ENCODE measurements at regions not wholly inside any gene's neighbourhood (a gene's known extent, or its start where the extent isn't known, plus 50 kb on each side); places are given as distances from the start of the nearest gene placed in this dataset.

GRCh38 chr2:64792995-64793639, 139.4 kb upstream of the SERTAD2 start:
- WGBS (ENCODE audit: insufficient coverage): 93% methylated on average over 5 of the region's 5 CpGs
- no peaks in the 10 kb centered on the region for H3K4me1 Mint-ChIP-seq
- no peak overlapping the region for H3K4me3 ChIP-seq (ENCODE audit: low read length)
- no peak for TF ChIP-seq CTCF (IDR thresholded peaks at IDR 0.05)
- intact Hi-C loops (cut with micrococcal nuclease): no loop called here
- H3K9me3 Mint-ChIP-seq: no peaks in the 10 kb centered on the region
- H3K4me3 Mint-ChIP-seq: no peak overlapping the region
- H3K36me3 Mint-ChIP-seq: no peaks in the 10 kb centered on the region
- H3K27me3 Mint-ChIP-seq (ENCODE audit: low read depth in 2 of 2): peaks cover 0 to 2% of the 10 kb centered on the region in 2 donors
- no peaks in the 10 kb centered on the region for H3K9me3 ChIP-seq (ENCODE audit: control insufficient read depth, insufficient read depth, low read length)
- no peak for DNase-seq
- no peaks in the 10 kb centered on the region for H3K27me3 ChIP-seq (ENCODE audit: control insufficient read depth, insufficient read depth, low read length)
- no peaks in the 10 kb centered on the region for H3K36me3 ChIP-seq (ENCODE audit: control insufficient read depth, insufficient read depth, low read length)
- no peak overlapping the region for H3K27ac ChIP-seq (ENCODE audit: low read length)
- no peaks in the 10 kb centered on the region for H3K4me1 ChIP-seq (ENCODE audit: control insufficient read depth, insufficient read depth, low read length)
- no peak for ATAC-seq
- H3K27ac Mint-ChIP-seq: no peak overlapping the region

- Mint-ChIP-seq H3K4me3 (no peak overlapping the region), H3K36me3 (no peaks in the 10 kb centered on the region), H3K9me3 (no peaks in the 10 kb centered on the region), H3K27me3 (ENCODE audit: low read depth in 2 of 2) (peaks cover 0 to 2% of the 10 kb centered on the region in 2 donors), H3K4me1 (no peaks in the 10 kb centered on the region), H3K27ac (no peak overlapping the region)
- H3K36me3 ChIP-seq (ENCODE audit: control insufficient read depth, insufficient read depth, low read length): no peaks in the 10 kb centered on the region
- DNase-seq (no peak), ATAC-seq (no peak)
- H3K4me1 ChIP-seq (ENCODE audit: control insufficient read depth, insufficient read depth, low read length): no peaks in the 10 kb centered on the region
- 82% methylated on average over 1 of the region's 1 CpG for WGBS (ENCODE audit: insufficient coverage)
- no peaks in the 10 kb centered on the region for H3K27me3 ChIP-seq (ENCODE audit: control insufficient read depth, insufficient read depth, low read length)
- no peak overlapping the region for H3K27ac ChIP-seq (ENCODE audit: low read length)
- intact Hi-C loops (cut with micrococcal nuclease): no loop called here
- H3K9me3 ChIP-seq (ENCODE audit: control insufficient read depth, insufficient read depth, low read length): no peaks in the 10 kb centered on the region
- no peak for TF ChIP-seq CTCF (IDR thresholded peaks at IDR 0.05)
- no peak overlapping the region for H3K4me3 ChIP-seq (ENCODE audit: low read length)
Observed at GRCh38 chr2:64793701-64794100, 140.0 kb upstream of the SERTAD2 start.

- no peaks in the 10 kb centered on the region for H3K4me1 Mint-ChIP-seq
- TF ChIP-seq CTCF (IDR thresholded peaks at IDR 0.05): no peak
- intact Hi-C loops (cut with micrococcal nuclease): no loop called here
- no peaks in the 10 kb centered on the region for H3K9me3 Mint-ChIP-seq
- 89% methylated on average over 4 of the region's 6 CpGs for WGBS (ENCODE audit: insufficient coverage)
- H3K27ac Mint-ChIP-seq: no peak overlapping the region
- no peak overlapping the region for H3K27ac ChIP-seq (ENCODE audit: low read length)
- no peak overlapping the region for H3K4me3 ChIP-seq (ENCODE audit: low read length)
- no peaks in the 10 kb centered on the region for H3K9me3 ChIP-seq (ENCODE audit: control insufficient read depth, insufficient read depth, low read length)
- no peaks in the 10 kb centered on the region for H3K36me3 ChIP-seq (ENCODE audit: control insufficient read depth, insufficient read depth, low read length)
- DNase-seq (no peak), ATAC-seq (no peak)
- no peaks in the 10 kb centered on the region for H3K4me1 ChIP-seq (ENCODE audit: control insufficient read depth, insufficient read depth, low read length)
- no peak overlapping the region for H3K4me3 Mint-ChIP-seq
- H3K36me3 Mint-ChIP-seq: no peaks in the 10 kb centered on the region
- H3K27me3 Mint-ChIP-seq (ENCODE audit: low read depth in 2 of 2): peaks cover 0 to 2% of the 10 kb centered on the region in 2 donors
- H3K27me3 ChIP-seq (ENCODE audit: control insufficient read depth, insufficient read depth, low read length): no peaks in the 10 kb centered on the region
Observed at GRCh38 chr2:64794426-64794995, 140.8 kb upstream of the SERTAD2 start.

Measured in natural killer cell (primary cell).